Renal pelvis (tissue), 1 donor: ENCODE measurements at regions not wholly inside any gene's neighbourhood (a gene's known extent, or its start where the extent isn't known, plus 50 kb on each side); places are given as distances from the start of the nearest gene placed in this dataset.

Source experiments
- DNase-seq: peaks from one replicate; pipeline ENCODE4 v3.0.0-alpha.2; 2013

DNA sequence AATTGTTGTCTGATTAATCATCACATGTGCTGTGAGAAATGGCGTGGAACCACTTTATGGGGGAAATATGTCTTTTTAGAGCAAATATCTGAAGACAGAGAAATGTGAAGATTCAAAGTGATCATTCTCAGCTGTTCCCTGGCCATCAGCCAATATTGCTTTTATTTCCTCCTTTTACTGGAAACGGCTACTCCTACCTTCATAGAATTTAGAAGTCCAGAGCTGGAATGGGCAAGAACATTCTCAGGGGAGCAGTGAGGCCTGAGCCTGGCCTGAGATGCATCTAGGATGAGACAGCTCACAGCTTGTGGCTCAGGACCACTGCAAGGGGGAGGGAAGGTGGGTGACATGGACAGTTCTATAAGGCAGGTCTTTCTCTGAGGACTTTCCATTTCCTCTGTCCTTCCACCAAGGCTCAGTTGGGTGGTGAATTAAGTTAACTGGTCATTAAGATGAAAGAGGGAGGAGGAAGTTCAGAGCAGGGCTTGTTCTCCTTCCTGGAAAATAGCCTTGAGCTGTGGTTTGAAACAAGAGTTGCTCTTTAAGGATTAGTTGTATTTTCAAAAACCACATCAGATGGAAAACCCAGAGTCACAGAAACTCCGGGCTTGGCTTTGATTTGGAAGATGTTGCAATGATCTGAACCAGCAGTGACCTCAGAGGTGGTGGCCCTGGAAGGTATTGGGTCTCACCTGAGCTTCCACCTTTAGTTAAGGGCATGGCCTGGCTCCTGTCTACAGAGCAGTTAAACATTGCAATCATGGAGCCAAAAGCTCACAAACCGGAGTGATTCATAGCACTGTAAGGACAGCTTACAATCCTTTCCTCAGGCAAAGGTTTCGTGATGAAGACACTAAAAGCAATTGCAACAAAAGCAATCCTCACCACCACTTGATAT, 144.3 kb downstream of the VAPA start:
- no peak for DNase-seq

DNA sequence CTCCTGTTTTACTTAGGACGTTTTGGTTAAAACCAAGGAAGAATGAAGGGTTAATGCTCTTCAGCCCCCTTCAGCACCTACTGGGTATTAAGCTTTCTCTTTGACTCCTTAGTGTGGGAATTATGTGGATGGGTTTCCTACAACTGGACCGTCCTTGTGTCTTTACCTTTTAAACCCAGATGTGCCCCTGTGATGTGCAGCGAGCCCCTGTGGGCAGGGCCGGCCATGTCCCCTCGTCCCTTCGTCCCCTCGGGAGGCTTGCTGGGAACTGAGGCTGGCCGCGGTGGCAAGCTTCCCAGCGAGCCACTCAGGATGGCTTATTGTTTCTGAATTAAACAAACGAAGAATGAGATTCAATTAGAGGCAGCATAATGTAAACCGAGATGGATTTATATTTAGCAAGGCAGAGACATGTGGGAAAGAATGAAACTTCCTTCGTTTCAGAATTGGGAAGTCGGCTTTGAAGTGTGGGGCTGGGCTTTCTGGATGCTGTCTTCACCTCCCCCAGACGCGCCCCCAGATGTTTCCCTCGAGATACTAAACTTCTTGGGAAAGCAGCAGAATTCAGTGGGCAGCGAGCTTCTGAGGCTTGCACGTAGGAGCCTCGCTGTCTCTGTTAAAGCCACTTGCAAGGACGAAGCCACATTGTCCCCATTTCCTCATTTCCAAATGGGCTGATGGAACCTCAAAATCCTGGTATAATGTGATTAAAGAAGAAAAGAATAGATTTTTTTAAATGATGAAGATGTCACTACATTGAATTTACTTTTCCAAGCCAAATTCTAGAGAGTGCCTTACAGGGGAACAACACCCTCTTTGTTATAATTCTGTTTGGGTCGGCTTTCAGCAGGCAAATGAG, 146.0 kb downstream of the VAPA start:
- DNase-seq, result no peak

DNA sequence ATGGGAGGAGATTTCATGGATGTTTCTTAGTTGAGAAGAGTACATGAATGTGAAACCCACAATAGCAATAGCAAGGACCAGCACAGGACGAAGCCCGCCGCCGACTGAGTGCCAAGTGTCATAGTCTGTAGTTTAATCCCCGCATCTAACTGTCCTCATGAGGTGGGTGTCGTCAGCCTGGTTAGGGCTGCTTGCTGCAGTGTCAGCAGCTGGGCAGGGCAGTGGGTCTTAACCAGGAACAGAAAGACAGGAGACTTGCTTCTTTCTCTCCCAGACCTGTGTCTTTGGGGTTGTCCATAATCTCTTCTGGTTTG, 146.6 kb downstream of the VAPA start:
- no peak for DNase-seq

DNA sequence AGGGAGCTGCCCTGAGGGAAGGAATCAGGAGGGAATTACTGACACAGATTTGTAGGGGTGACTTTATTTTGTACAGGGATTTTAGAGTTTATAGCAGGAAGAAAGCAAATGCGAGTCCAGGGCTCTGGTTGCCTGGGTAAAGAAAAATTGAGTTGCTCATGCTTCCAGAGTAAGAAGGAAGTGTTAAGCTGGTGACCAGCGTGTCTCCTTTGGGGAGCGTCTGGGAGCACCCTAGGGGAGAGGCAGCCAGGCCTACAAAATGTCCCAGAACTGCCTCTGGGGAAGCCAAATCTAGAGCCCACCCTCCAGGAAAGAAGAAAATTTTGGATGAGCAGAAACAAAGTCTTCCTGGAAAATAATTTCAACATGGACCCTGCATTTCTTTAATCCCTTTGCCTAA, 147.0 kb downstream of the VAPA start:
- no peak for DNase-seq

DNA sequence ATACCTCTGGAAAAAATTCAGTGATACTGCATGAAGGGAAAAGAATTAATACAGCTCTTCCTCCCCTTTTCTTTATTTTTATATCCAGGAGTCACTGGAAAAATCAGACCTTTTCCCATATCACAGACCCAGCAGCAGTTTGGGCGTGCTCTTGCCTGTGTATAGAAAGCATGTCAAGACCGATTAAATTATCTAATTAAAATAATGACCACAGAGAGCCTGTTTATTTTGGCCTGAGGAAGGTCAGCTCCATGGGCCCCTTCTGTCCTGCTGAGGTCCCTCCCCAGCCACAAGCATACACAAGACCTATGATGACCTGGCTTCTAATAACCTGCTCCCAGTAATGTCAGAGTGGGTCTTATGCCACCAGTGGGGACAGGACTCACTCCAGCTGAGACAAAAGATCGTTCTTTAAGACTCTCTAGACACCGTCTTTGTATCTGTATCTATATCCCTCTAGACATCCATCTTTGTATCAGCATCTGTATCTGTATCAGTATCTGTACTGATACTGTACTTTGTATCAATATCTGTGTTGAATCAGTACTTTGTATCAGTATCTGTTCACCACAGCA, 147.8 kb downstream of the VAPA start:
- DNase-seq, result no peak

DNA sequence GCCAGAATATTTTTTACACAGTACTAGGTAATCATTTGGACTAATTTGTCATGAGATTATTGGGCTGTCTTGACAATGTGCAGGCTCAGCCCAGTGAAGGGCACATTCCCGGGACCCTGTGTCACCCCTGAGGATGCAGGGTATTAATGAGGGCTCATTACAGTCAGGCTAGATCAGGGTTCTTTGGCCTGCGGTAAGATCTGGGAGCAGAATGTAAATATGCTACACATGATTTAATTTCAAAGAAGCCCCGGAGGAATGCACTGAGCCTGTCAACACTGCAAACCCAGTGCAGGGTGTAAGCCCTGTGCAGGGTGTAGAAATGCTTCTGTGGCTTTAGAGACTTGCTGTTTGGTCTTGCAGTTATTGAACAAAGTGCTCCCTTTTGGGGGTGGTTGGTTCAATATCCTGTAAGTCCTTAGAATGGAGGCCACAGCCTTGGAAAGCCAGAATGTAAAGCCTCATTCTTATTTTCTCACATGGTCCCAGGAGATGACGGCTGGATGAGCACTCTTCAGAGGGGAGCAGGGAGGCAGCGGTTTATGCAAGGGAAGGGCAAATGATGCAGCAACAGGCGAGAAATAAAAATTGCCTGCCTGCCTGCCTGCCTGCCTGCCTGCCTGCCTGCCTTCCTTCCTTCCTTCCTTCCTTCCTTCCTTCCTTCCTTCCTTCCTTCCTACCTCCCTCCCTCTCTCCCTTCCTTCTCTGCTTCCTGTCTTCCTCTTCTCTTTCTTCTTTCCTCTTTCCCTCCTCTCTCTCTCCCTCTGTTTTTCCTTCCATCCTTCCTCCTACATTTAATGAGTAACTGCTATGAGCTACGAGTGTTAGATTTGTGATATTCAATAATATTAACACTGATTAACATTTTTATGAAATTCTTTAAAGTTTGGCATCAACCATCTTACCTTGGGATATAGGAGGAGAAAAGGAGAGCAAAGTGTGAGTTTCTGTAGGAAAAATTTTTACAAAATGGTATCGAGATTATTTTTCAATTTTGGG, 148.8 kb downstream of the VAPA start:
- DNase-seq, result peak; percentile 48

DNA sequence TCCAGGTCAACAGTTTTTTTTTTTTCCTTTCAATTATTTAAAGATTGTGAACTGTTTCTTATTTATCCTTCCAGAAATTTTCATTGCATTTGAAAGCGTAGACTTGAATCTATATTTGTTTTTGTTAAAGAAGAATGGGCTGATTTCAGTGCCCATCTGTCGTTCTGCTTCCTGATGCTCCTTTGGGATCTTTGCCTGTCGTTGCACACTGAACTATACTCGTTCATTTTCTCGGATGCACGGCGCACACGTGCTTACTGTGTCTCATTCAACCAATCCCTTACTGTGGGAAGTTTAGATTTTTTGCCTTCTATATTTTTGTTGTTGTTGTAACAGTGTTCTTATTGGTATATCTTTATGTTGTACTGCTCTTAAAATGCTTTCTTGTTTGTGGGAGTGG, 149.7 kb downstream of the VAPA start:
- no peak for DNase-seq

DNA sequence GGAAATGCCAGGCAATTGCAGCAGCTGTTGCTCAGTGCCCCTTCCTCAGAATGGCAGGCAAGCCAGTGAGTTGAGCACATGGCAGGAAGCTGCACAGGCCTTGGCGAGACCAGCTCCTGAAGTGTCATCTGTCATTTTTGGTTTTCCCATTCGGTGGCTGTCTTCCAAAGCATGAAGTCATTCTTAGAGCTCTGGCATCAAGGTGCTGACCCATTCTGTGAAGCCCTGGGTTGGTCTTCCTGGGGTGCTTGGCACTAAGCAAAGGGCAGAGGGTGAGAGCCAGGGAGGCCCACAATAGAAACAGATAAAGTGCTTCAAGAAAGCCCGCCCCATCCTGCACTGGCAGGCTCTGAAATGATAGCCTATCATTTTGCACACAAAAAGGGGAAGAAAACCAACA, 150.5 kb downstream of the VAPA start:
- no peak for DNase-seq

DNA sequence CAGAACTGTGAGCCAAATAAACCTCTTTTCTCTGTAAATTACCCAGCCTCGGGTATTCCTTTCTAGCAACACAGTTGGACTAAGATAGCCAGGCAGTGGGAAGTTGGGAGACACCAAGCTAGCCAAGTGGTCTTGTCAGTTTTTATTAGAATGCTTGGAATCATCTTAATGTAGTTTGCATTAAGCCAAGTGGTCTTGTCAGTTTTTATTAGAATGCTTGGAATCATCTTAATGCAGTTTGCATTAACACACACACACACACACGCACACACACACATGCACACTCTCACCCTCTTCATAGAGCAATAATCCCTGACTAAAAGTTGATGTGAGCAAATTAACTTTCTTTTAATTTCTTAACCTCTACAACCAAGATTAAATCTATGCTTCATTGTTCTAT, 151.5 kb downstream of the VAPA start:
- DNase-seq, result no peak

DNA sequence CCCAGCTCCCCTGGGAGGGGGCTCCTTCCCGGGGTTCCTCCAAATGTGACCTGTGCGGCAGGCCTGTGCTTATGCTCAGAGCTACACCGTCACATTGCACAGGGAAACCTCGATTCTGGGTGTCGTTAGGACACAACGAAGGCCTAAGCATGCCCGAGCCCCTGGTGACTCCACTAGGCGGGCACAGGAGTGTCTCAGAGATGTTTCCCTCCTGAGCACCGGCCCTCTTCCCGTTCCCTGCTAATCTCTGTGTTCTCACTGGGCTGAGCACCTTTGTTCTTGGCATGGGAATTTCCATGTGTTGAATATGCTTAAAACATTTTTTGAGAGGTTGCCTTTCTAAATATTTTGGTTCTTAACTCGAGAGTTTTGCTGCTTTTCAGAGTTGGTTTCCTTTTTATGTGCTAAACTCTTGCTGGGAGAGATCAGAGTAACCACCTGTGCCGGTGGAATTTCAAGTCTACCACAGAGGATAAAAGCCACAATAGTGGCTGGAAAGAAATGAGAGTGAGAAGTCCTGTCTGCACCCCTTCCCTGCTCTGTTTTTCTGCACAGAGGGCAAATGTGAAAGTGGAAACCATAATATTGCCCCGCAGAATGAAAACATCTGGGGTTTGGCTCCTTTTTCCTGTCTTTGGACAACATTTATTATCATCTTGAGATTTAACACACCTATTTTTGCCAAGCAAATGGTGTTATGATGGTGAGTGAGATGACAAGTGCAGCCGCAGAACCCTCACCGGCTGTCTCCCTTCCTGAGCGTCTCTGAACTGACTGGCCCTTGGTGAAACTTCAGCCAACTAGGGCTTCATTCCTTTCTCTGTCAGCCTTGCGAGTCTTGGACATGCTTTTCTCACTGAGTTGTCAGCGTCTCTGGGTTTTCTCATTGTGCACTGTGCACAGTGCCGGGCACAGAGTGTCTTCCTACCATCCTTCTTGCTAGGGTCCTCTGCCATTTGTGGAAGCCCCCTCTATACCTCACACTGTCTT, 154.1 kb downstream of the VAPA start:
- no peak for DNase-seq

DNA sequence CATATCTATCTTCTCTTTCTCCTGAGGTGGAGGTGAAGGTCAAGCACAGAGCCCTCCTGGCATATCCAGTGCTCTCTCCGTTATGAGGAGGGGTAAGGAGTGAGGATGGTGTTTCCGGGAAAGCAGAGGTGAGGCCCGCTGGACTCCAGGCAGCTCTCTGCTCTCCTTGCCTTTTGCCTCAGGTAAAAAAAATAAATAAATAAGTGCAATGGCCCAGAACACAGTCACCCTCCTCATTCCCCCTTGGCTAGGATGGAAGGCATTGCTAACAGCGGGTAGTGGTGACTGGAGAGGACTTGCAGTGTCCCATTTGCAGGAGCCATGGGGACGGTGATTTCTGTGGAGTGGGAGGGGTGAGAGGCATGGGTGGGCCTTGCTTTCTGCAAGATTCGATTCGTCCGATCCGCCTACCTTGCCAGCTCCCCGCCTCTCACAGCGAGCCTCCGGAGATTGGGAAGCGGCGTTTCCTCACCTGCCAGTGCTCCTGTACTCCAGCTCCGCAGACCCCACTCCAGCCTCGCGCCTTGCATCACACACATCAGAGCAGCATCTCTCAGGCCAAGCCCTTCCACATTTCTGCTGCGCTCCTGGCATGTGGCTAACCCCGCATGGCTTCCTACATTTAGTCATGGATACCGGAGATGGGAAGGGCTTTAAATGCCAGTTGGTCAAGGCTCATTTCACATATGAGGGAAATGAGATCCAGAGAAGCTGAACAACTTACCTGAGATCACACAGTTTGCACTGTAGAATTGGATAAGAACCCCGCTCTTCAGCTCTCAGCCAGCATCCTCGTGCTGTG, 155.2 kb downstream of the VAPA start:
- DNase-seq, result no peak

DNA sequence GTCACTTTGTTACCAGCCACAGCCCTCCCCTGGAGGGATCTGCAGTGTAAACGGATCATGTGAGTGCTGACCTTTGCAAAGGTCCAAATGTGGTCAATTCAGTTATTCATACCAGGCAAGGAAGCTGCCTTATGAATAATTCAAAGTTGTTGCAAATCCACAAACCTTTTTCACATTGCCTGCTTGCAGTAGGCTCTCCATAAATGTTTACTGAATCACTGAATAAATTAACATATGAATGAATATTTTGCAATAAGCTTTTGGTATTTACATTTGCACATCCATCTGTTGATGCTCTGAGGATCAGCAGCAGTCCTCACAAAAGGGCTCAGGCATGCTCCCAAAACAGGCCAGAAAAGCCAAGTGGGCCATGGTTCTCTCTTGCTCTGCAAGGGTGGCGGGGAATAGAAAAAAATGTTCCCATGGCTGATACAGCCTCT, 156.8 kb downstream of the VAPA start:
- no peak for DNase-seq

DNA sequence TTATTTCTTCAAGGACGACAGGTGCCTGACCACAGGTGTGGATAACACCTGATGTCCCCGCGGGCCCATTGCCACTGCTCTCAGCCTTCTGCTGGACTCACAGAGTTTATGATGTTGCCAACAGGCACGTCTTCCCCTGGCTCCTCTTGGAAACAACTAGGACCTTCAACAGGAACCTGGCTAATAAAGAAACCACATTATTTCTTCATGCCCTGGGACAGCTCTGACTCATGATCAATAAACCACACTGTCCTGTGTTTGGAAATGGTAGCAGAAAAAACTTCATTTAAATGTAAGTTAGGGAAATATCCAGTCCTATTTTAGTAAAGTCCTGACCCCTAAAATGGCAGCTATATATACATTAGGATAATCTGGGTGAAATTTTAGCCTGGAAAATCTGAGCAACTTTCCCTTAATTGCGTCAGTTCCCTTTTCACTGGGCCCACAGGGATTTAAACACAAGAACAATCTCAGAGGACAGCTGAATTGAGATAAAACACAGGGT, 158.9 kb downstream of the VAPA start:
- DNase-seq, result no peak

DNA sequence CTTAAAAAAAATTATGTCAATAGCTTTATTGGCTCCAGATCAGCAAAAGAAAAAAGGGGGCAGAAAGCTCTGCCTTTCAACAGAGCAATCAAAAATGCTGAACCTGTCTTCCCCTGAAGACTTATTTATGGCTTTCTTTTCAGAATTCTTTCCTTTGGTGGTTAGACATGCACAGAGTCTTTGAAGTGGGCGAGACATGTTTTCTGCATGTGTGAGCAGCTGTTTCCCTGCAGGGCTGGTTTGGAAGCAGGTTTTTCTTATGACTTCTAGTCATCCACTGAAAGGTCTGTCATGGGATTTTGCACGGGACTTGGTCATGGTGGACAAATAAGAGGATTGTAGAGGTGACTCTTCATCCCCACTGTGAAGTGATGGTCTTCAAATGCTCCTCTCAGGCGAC, 160.3 kb downstream of the VAPA start:
- no peak for DNase-seq

DNA sequence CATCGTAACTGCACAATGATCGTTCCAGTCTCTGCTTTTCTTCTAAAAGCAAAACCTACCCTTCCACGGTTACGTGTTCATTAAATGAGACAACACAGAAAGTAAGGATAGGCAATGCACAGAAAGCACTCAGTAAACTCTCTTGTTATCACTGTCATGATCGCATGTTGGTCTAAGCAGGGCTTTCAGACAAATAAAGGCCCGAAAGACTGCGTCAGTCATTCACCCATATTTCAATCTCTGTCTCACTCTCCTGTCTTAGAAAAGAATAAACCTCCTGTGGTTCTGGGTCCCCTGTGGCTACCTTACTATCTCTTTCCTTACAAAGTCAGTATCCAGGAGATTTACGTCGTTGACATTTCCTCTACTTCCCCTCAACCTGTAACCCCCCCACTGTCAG, 160.9 kb downstream of the VAPA start:
- no peak for DNase-seq

DNA sequence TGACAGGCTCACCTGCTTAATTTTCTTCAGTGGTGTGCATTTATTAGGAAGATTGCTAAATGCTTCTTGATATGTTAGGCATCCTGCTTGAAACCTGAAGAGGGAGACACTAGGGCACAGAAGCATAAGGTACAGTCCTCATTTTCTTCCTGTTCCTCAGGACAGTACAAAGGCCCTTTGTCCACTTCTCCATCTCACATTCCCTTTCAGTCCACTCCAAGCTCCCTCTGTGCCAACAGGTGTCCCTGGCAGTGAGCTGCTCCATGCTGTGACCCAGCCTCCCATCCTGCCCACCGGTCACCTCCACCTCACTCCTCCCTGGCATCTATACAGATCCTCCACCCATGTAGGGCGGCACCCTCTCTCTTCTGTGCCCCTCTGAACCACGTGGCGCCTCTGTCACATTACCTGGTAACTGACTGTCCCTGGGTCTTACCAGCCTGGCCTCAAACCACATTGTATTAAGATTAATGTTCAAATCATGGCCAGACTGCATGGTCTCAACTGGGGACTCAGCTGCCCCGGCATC, 162.8 kb downstream of the VAPA start:
- DNase-seq, result no peak

DNA sequence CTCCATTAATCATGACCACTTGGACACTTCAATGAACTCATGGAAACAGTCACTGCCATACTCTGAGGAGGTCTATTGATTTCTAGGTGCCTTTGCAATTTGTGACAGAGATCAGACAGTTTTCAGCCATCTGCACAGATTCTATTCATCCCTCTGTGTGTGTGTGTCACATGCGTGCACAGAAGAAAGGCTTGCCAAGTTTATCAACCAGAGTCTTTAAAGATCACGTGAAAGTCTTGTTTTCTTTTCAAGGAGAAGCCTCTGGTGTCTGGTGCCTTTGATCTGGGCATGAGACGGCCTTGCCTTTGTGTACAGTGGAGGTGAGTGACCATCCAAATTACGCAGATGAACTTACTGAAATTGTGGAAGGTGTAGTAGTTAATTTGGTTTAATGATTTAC, 164.2 kb downstream of the VAPA start:
- no peak for DNase-seq

DNA sequence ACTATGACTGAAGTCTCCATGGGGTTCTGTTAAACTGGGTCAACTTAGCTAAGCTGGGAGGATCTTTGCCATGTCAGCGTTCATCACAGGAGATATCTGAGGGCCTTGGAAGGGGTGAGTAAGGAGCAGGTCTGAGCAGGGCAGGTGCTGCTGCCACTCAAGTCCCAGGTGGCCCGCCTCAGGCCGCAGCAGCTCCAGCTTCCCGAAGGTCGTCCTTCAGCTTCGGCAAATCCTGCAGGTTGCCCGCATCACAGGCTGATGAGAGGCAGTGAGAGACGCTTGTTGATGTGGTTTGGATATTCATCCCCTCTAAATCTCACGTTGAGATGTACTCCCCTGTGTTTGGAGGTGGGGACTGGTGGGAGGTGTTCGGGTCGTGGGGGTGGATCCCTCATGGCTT, 166.6 kb downstream of the VAPA start:
- no peak for DNase-seq

DNA sequence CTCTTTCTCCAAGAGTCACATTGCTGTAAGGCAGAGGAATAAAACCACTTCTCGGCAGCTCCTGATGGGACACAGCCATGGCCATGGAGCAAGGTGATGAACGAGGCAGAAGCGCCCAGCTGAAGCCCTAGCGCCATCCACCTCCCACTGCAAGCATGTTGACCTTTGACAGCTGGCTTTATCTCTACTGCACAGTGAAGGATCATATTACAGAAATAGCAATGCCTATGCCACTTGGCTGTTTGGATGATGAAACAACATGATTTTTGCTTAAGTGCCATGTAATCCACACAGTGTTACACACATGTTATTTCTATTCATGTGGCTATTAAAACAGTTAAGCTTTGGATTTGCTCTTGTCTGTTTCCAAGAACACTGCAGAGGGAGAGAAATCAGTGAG, 167.7 kb downstream of the VAPA start:
- no peak for DNase-seq
